B cell (primary cell): ENCODE measurements at regions not wholly inside any gene's neighbourhood (a gene's known extent, or its start where the extent isn't known, plus 50 kb on each side); places are given as distances from the start of the nearest gene placed in this dataset.
A peak's percentile ranks its signal among the peaks of the same experiment; 100 is the strongest.

Source experiments
- ATAC-seq: fragments of 200-7000 bp; cut with Tn5 transposase; one replicate; pipeline ENCODE4 v1.10.0; 2021; ENCODE audit warnings: low read depth, mild to moderate bottlenecking, moderate number of reproducible peaks, moderate library complexity
- CTCF ChIA-PET: fragments of 350-600 bp; sonication (Branson Sonifier 250); formaldehyde crosslinking; loops from one replicate; lab custom pipeline; 2021; ENCODE audit warnings: antibody characterized with exemption, inconsistent platforms; lab: Charles Lee
- POLR2A ChIA-PET: fragments of 350-600 bp; sonication (Branson Sonifier 250); formaldehyde crosslinking; loops from one replicate; lab custom pipeline; 2021; ENCODE audit warnings: antibody characterized with exemption; lab: Charles Lee
- DNase-seq: peaks from one replicate; pipeline ENCODE4 v3.0.0; 2013
- H2AFZ ChIP-seq: 2 replicates; pipeline ENCODE4 v1.6.1; 2012; ENCODE audit warnings: mild to moderate bottlenecking, low read depth, low read length; ENCODE audit not compliant: insufficient read depth, poor library complexity, severe bottlenecking
- H3K27ac ChIP-seq, 2 donors: 1 replicate in 1 of 2; 2 replicates in 1 of 2; pipeline ENCODE4 v1.5.1; 2012 to 2013; ENCODE audit warnings: low read length in 2 of 2, mild to moderate bottlenecking in 2 of 2, moderate library complexity in 1 of 2
- H3K27me3 ChIP-seq, 4 experiments: fragments of 200-600 bp in 1 of 4; sonication (generic) in 1 of 4; replicated peaks in 1 of 4; 1 replicate in 2 of 4; 2 replicates in 2 of 4; pipeline versions ENCODE4 v1.6.1 to v1.7.0; 2013 to 2016; ENCODE audit warnings: low read length in 3 of 4, mild to moderate bottlenecking in 2 of 4, mixed read lengths in 1 of 4, moderate library complexity in 1 of 4; ENCODE audit not compliant: insufficient read depth in 4 of 4, control insufficient read depth in 3 of 4; ENCODE audit errors: control extremely low read depth in 1 of 4
- H3K36me3 ChIP-seq, 2 experiments: replicated peaks in 1 of 2; 1 replicate in 1 of 2; 2 replicates in 1 of 2; pipeline versions ENCODE4 v1.6.1 to v1.7.1; 2013; ENCODE audit warnings: low read length in 1 of 2; ENCODE audit not compliant: insufficient read depth in 2 of 2, control insufficient read depth in 1 of 2; ENCODE audit errors: control extremely low read depth in 1 of 2, extremely low read depth in 1 of 2
- H3K4me1 ChIP-seq, 2 donors: fragments of 200-600 bp in 1 of 2; sonication (generic) in 1 of 2; 1 replicate in 1 of 2; 2 replicates in 1 of 2; pipeline versions ENCODE4 v1.5.1 to v1.6.1; 2013 to 2017; ENCODE audit warnings: low read length in 2 of 2; ENCODE audit not compliant: control insufficient read depth in 2 of 2, insufficient read depth in 2 of 2
- H3K4me2 ChIP-seq: replicated peaks from 2 replicates; pipeline ENCODE3; 2012; ENCODE audit warnings: mild to moderate bottlenecking, low read depth, low read length; ENCODE audit not compliant: poor library complexity, severe bottlenecking
- H3K4me3 ChIP-seq, 5 experiments: fragments of 200-600 bp in 1 of 5; sonication (generic) in 1 of 5; 1 replicate in 3 of 5; 2 replicates in 2 of 5; pipeline versions ENCODE4 v1.5.1 to v1.7.0; 2011 to 2016; ENCODE audit warnings: low read length in 4 of 5, mild to moderate bottlenecking in 4 of 5, low read depth in 2 of 5, control low read depth in 1 of 5, moderate library complexity in 1 of 5; ENCODE audit not compliant: insufficient read depth in 1 of 5; ENCODE audit errors: control extremely low read depth in 1 of 5, extremely low read depth in 1 of 5
- H3K79me2 ChIP-seq: fragments of 200-600 bp; sonication (generic); one replicate; pipeline ENCODE4 v1.6.0; 2016; ENCODE audit warnings: low read length; ENCODE audit not compliant: control insufficient read depth, insufficient read depth
- H3K9ac ChIP-seq: fragments of 200-600 bp; sonication (generic); 2 replicates; pipeline ENCODE4 v1.6.1; 2017; ENCODE audit warnings: mild to moderate bottlenecking, low read length, moderate library complexity
- H3K9me3 ChIP-seq, 3 donors: one replicate each; pipeline versions ENCODE4 v1.6.1 to v1.7.1; 2013; ENCODE audit warnings: low read length in 2 of 3; ENCODE audit not compliant: control insufficient read depth in 2 of 3, insufficient read depth in 1 of 3; ENCODE audit errors: control extremely low read depth in 1 of 3
- H4K20me1 ChIP-seq: 2 replicates; pipeline ENCODE4 v1.6.0; 2012; ENCODE audit warnings: mild to moderate bottlenecking, low read length; ENCODE audit not compliant: insufficient read depth, control insufficient read depth, poor library complexity, severe bottlenecking
- H3K27ac Mint-ChIP-seq: one replicate; pipeline ENCODE4 v1.8.0; 2021; ENCODE audit warnings: mixed read lengths
- H3K27me3 Mint-ChIP-seq: one replicate; pipeline ENCODE4 v1.8.0; 2021; ENCODE audit warnings: mixed read lengths
- H3K4me1 Mint-ChIP-seq: one replicate; pipeline ENCODE4 v1.8.0; 2021; ENCODE audit warnings: mixed read lengths
- H3K4me3 Mint-ChIP-seq: one replicate; pipeline ENCODE4 v1.8.0; 2021; ENCODE audit warnings: mixed read lengths
- H3K9me3 Mint-ChIP-seq: one replicate; pipeline ENCODE4 v1.8.0; 2022; ENCODE audit warnings: mixed read lengths; ENCODE audit not compliant: insufficient read depth
- EZH2 ChIP-seq: IDR thresholded peaks from 2 replicates; pipeline ENCODE4 v1.6.1; 2012; ENCODE audit warnings: borderline replicate concordance, low read depth, mild to moderate bottlenecking, moderate library complexity, low read length; ENCODE audit not compliant: insufficient read depth, poor library complexity, severe bottlenecking
- WGBS: methylation state at CpG from one replicate; pipeline ENCODE4 v1.1.5; 2013; ENCODE audit warnings: missing lambda C conversion rate; ENCODE audit not compliant: insufficient coverage; 5-methylcytosine and 5-hydroxymethylcytosine counted together
- intact Hi-C: fragments of 100-400 bp; cut with micrococcal nuclease; formaldehyde crosslinking; loops from one replicate; pipeline ENCODE4 v1.10.0; 2022
- TF ChIP-seq, protein P1 (sequence below): fragments of 200-600 bp; IDR thresholded peaks from one replicate; pipeline ENCODE4 v1.8.0; 2022; ENCODE audit warnings: antibody characterized with exemption, mild to moderate bottlenecking

DNA sequence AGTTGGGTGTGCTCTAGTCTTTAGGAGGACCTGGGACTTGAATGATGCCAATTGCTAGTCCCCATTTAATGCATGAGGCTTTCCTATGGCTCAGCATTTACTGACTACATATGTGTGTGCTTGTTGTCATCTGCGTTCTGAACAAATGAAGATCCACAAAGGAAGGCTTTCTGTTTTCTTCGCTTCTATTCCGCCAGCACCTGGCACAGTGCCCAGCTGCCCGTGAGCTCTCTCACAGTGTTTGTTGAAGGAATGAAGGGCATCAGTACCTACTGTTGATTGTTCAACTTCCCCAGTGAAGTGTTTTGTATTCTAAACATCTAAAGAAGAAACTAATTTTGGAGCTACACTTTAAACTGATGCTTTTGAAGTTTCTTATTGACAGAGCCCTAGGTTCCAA, 122.4 kb upstream of the LINC00305 start:
- Mint-ChIP-seq H3K27ac (no peak overlapping the region), H3K27me3 (no peaks in the 10 kb centered on the region), H3K4me1 (peaks cover 11% of the 10 kb centered on the region), H3K9me3 (peaks cover 4% of the 10 kb centered on the region), H3K4me3 (no peak overlapping the region)
- CTCF ChIA-PET = no interaction called here
- H4K20me1 ChIP-seq = no peaks in the 10 kb centered on the region
- intact Hi-C loops = no loop called here
- no peak overlapping the region for H2AFZ ChIP-seq
- no peak overlapping the region for H3K4me3 ChIP-seq
- H3K9me3 ChIP-seq = peaks cover 0 to 1% (median 0%) of the 10 kb centered on the region in 3 donors
- ATAC-seq (no peak), DNase-seq (no peak)
- TF ChIP-seq, protein P1, sequence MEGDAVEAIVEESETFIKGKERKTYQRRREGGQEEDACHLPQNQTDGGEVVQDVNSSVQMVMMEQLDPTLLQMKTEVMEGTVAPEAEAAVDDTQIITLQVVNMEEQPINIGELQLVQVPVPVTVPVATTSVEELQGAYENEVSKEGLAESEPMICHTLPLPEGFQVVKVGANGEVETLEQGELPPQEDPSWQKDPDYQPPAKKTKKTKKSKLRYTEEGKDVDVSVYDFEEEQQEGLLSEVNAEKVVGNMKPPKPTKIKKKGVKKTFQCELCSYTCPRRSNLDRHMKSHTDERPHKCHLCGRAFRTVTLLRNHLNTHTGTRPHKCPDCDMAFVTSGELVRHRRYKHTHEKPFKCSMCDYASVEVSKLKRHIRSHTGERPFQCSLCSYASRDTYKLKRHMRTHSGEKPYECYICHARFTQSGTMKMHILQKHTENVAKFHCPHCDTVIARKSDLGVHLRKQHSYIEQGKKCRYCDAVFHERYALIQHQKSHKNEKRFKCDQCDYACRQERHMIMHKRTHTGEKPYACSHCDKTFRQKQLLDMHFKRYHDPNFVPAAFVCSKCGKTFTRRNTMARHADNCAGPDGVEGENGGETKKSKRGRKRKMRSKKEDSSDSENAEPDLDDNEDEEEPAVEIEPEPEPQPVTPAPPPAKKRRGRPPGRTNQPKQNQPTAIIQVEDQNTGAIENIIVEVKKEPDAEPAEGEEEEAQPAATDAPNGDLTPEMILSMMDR = no peak
- TF ChIP-seq EZH2 = no peak
- no peak overlapping the region for H3K27ac ChIP-seq
- H3K36me3 ChIP-seq = no peaks in the 10 kb centered on the region
- POLR2A ChIA-PET = no interaction called here
- no peaks in the 10 kb centered on the region for H3K79me2 ChIP-seq
- H3K4me1 ChIP-seq = peaks cover 4 to 7% of the 10 kb centered on the region in 2 donors
- no peak overlapping the region for H3K4me2 ChIP-seq
- H3K9ac ChIP-seq = no peak overlapping the region
- H3K27me3 ChIP-seq = no peaks in the 10 kb centered on the region
- WGBS = 0% methylated on average over 2 of the region's 4 CpGs

DNA sequence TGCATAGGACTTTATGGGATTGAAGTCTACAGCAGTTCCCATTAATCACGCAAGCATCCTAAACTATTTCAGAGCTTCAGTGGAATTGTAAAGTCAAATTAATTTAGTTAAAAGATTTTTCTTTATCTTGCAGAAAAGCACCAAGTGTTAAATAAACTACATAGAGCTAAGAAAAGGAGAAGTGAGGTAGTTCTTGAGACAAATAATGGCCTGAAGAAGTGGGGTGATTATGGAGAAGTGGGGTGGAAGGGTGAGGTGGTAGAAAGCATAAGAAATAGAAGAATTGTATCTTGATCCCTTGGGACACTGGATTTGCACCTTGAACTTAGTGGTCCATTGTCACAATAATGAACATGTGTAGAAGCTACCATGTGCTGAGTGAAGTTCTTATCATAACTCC, 121.7 kb upstream of the LINC00305 start:
- Histone ChIP-seq H3K4me1 (peaks cover 4 to 7% of the 10 kb centered on the region in 2 donors), H2AFZ (no peak overlapping the region), H3K4me3 (no peak overlapping the region), H4K20me1 (no peaks in the 10 kb centered on the region), H3K9me3 (peaks cover 0 to 1% (median 0%) of the 10 kb centered on the region in 3 donors), H3K27me3 (no peaks in the 10 kb centered on the region), H3K4me2 (peak overlapping the region; percentile 22), H3K36me3 (no peaks in the 10 kb centered on the region), H3K79me2 (no peaks in the 10 kb centered on the region), H3K9ac (no peak overlapping the region), H3K27ac (no peak overlapping the region)
- no CpG with 5 or more reads among the region's 1 CpG for WGBS
- intact Hi-C loops = no loop called here
- H3K9me3 Mint-ChIP-seq = peaks cover 4% of the 10 kb centered on the region
- H3K4me1 Mint-ChIP-seq = peaks cover 11% of the 10 kb centered on the region
- DNase-seq = no peak
- TF ChIP-seq EZH2 = no peak
- TF ChIP-seq, protein P1 = no peak
- ATAC-seq = no peak
- no peak overlapping the region for H3K4me3 Mint-ChIP-seq
- CTCF ChIA-PET = no interaction called here
- POLR2A ChIA-PET = no interaction called here
- no peak overlapping the region for H3K27ac Mint-ChIP-seq
- no peaks in the 10 kb centered on the region for H3K27me3 Mint-ChIP-seq
